ENCODE measurements at regions not wholly inside any gene's neighbourhood (a gene's known extent, or its start where the extent isn't known, plus 50 kb on each side); places are given as distances from the start of the nearest gene placed in this dataset.

DNA sequence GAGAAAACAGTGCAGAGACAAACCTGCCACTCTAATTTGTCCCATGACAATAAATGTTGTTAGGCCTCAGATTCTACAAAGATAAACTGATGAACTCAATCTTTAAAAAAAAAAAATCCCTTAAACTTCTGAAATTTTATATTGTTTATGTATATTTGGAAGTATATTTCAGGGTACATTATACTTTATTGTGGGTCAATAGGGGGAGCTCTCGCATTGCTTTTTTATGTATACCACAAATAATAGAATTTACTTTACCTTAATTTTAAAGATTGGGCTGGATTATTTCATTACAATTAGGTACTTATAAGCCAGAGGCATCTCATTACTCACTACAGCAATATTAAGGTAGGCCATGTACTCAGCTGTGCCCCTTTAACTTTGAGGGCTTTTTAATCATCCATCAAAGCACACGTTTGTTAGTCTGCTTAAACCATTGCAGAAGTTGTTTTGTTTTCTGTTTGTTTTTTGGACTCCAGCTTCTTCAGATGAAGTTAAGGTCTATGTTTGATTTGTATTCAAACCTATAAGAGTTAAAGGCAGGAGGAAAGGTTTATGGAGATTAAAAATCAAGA, 56.3 kb upstream of the EYA4 start:
- TF ChIP-seq, protein P1, sequence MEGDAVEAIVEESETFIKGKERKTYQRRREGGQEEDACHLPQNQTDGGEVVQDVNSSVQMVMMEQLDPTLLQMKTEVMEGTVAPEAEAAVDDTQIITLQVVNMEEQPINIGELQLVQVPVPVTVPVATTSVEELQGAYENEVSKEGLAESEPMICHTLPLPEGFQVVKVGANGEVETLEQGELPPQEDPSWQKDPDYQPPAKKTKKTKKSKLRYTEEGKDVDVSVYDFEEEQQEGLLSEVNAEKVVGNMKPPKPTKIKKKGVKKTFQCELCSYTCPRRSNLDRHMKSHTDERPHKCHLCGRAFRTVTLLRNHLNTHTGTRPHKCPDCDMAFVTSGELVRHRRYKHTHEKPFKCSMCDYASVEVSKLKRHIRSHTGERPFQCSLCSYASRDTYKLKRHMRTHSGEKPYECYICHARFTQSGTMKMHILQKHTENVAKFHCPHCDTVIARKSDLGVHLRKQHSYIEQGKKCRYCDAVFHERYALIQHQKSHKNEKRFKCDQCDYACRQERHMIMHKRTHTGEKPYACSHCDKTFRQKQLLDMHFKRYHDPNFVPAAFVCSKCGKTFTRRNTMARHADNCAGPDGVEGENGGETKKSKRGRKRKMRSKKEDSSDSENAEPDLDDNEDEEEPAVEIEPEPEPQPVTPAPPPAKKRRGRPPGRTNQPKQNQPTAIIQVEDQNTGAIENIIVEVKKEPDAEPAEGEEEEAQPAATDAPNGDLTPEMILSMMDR (conservative IDR thresholded peaks at IDR 0.05; ENCODE audit: low read depth, low read length): peak; percentile 71
- TF ChIP-seq EZH2 (IDR thresholded peaks at IDR 0.05; ENCODE audit: low read length, unreplicated experiment) (no peak), EZH2phosphoT487 (IDR thresholded peaks at IDR 0.05; ENCODE audit: borderline replicate concordance, low read length) (no peak)
